ENCODE measurements at regions not wholly inside any gene's neighbourhood (a gene's known extent, or its start where the extent isn't known, plus 50 kb on each side); places are given as distances from the start of the nearest gene placed in this dataset.

GRCh38 chr1:68785328-68785727 lies 288.4 kb upstream of the DEPDC1 start:
- Histone ChIP-seq H3K9ac (no peak overlapping the region), H3K4me2 (no peak overlapping the region), H3K27ac (no peak overlapping the region), H2AFZ (ENCODE audit: low read depth) (no peak overlapping the region), H3K27me3 (ENCODE audit: insufficient read depth, low read depth) (no peaks in the 10 kb centered on the region), H4K20me1 (ENCODE audit: insufficient read depth) (no peaks in the 10 kb centered on the region), H3K4me1 (ENCODE audit: low read depth, poor library complexity, severe bottlenecking) (peaks cover 5% of the 10 kb centered on the region), H3K36me3 (ENCODE audit: insufficient read depth) (no peaks in the 10 kb centered on the region), H3K4me3 (IDR thresholded peaks at IDR 0.05; ENCODE audit: insufficient read depth, low read depth, low read length) (no peak overlapping the region), H3K79me2 (ENCODE audit: insufficient read depth, low read depth) (no peaks in the 10 kb centered on the region)
- no peak for TF ChIP-seq CTCF (conservative IDR thresholded peaks at IDR 0.05; ENCODE audit: low read depth, low read length)

- Histone ChIP-seq H3K27ac (no peak overlapping the region), H3K27me3 (ENCODE audit: insufficient read depth, low read depth) (no peaks in the 10 kb centered on the region), H3K4me1 (ENCODE audit: low read depth, poor library complexity, severe bottlenecking) (peaks cover 5% of the 10 kb centered on the region), H3K9ac (no peak overlapping the region), H4K20me1 (ENCODE audit: insufficient read depth) (no peaks in the 10 kb centered on the region), H3K36me3 (ENCODE audit: insufficient read depth) (no peaks in the 10 kb centered on the region), H2AFZ (ENCODE audit: low read depth) (no peak overlapping the region), H3K4me3 (IDR thresholded peaks at IDR 0.05; ENCODE audit: insufficient read depth, low read depth, low read length) (no peak overlapping the region), H3K79me2 (ENCODE audit: insufficient read depth, low read depth) (no peaks in the 10 kb centered on the region), H3K4me2 (no peak overlapping the region)
- no peak for TF ChIP-seq CTCF (conservative IDR thresholded peaks at IDR 0.05; ENCODE audit: low read depth, low read length)
Observed at GRCh38 chr1:68788762-68789161, 291.9 kb upstream of the DEPDC1 start.

- no peak overlapping the region for H3K9ac ChIP-seq
- H3K27me3 ChIP-seq (ENCODE audit: insufficient read depth, low read depth), result no peaks in the 10 kb centered on the region
- no peak overlapping the region for H3K4me3 ChIP-seq (IDR thresholded peaks at IDR 0.05; ENCODE audit: insufficient read depth, low read depth, low read length)
- no peak overlapping the region for H2AFZ ChIP-seq (ENCODE audit: low read depth)
- no peak for TF ChIP-seq CTCF (conservative IDR thresholded peaks at IDR 0.05; ENCODE audit: low read depth, low read length)
- H3K79me2 ChIP-seq (ENCODE audit: insufficient read depth, low read depth), result no peaks in the 10 kb centered on the region
- no peaks in the 10 kb centered on the region for H4K20me1 ChIP-seq (ENCODE audit: insufficient read depth)
- H3K4me2 ChIP-seq, result no peak overlapping the region
- H3K27ac ChIP-seq, result no peak overlapping the region
- peaks cover 5% of the 10 kb centered on the region for H3K4me1 ChIP-seq (ENCODE audit: low read depth, poor library complexity, severe bottlenecking)
- H3K36me3 ChIP-seq (ENCODE audit: insufficient read depth), result no peaks in the 10 kb centered on the region
Observed at GRCh38 chr1:68791800-68792199, 294.9 kb upstream of the DEPDC1 start.

- H3K36me3 ChIP-seq (ENCODE audit: insufficient read depth), result no peaks in the 10 kb centered on the region
- H2AFZ ChIP-seq (ENCODE audit: low read depth), result no peak overlapping the region
- H3K4me1 ChIP-seq (ENCODE audit: low read depth, poor library complexity, severe bottlenecking), result no peaks in the 10 kb centered on the region
- no peak overlapping the region for H3K4me2 ChIP-seq
- H3K4me3 ChIP-seq (IDR thresholded peaks at IDR 0.05; ENCODE audit: insufficient read depth, low read depth, low read length), result no peak overlapping the region
- TF ChIP-seq CTCF (conservative IDR thresholded peaks at IDR 0.05; ENCODE audit: low read depth, low read length), result no peak
- H3K27ac ChIP-seq, result no peak overlapping the region
- no peaks in the 10 kb centered on the region for H3K79me2 ChIP-seq (ENCODE audit: insufficient read depth, low read depth)
- H3K9ac ChIP-seq, result no peak overlapping the region
- H3K27me3 ChIP-seq (ENCODE audit: insufficient read depth, low read depth), result no peaks in the 10 kb centered on the region
- no peaks in the 10 kb centered on the region for H4K20me1 ChIP-seq (ENCODE audit: insufficient read depth)
Observed at GRCh38 chr1:68795956-68796355, 299.1 kb upstream of the DEPDC1 start.

- H3K4me3 ChIP-seq (IDR thresholded peaks at IDR 0.05; ENCODE audit: insufficient read depth, low read depth, low read length), result no peak overlapping the region
- no peak for TF ChIP-seq CTCF (conservative IDR thresholded peaks at IDR 0.05; ENCODE audit: low read depth, low read length)
- H4K20me1 ChIP-seq (ENCODE audit: insufficient read depth), result no peaks in the 10 kb centered on the region
Observed at GRCh38 chr1:68796888-68797287, 300.0 kb upstream of the DEPDC1 start.

More at GRCh38 chr1:68796888-68797287, 300.0 kb upstream of the DEPDC1 start:
- Histone ChIP-seq H3K79me2 (ENCODE audit: insufficient read depth, low read depth) (no peaks in the 10 kb centered on the region), H3K4me2 (no peak overlapping the region), H3K27me3 (ENCODE audit: insufficient read depth, low read depth) (no peaks in the 10 kb centered on the region), H3K36me3 (ENCODE audit: insufficient read depth) (no peaks in the 10 kb centered on the region), H3K4me1 (ENCODE audit: low read depth, poor library complexity, severe bottlenecking) (no peaks in the 10 kb centered on the region), H3K27ac (no peak overlapping the region), H2AFZ (ENCODE audit: low read depth) (no peak overlapping the region), H3K9ac (no peak overlapping the region)
